GM19395 (cell line): ENCODE measurements at regions not wholly inside any gene's neighbourhood (a gene's known extent, or its start where the extent isn't known, plus 50 kb on each side); places are given as distances from the start of the nearest gene placed in this dataset.
"Not testable (repeated sequence)": the region's sequence is repeated elsewhere in the genome, so short reads cannot be mapped to it uniquely, and the experiment has no call there.

Source experiments
- ATAC-seq: cut with Tn5 transposase; IDR thresholded peaks from one replicate; pipeline ENCODE4 v1.9.1; 2021; ENCODE audit warnings: mild to moderate bottlenecking, moderate library complexity; ENCODE audit not compliant: unreplicated experiment

GRCh38 chr21:18549214-18549905 lies 145.8 kb upstream of the TMPRSS15 start:
- no peak for ATAC-seq

- ATAC-seq, result no peak
Measured at GRCh38 chr21:18550361-18550760, 146.8 kb upstream of the TMPRSS15 start.

GRCh38 chr21:18553786-18554185 lies 150.2 kb upstream of the TMPRSS15 start:
- ATAC-seq, result no peak

GRCh38 chr21:18567770-18568169 lies 164.2 kb upstream of the TMPRSS15 start:
- not testable (repeated sequence) for ATAC-seq

GRCh38 chr21:18588001-18588662 lies 184.5 kb upstream of the TMPRSS15 start:
- ATAC-seq, result no peak

- ATAC-seq, result no peak
Measured at GRCh38 chr21:18601146-18601545, 197.6 kb upstream of the TMPRSS15 start.

GRCh38 chr21:18602711-18603110 lies 199.1 kb upstream of the TMPRSS15 start:
- ATAC-seq, result no peak

- ATAC-seq, result no peak
Measured at GRCh38 chr21:18603261-18603660, 199.7 kb upstream of the TMPRSS15 start.

- no peak for ATAC-seq
Measured at GRCh38 chr21:18603980-18604379, 200.4 kb upstream of the TMPRSS15 start.

- ATAC-seq, result no peak
Measured at GRCh38 chr21:18608226-18608625, 204.6 kb upstream of the TMPRSS15 start.

GRCh38 chr21:18614303-18614702 lies 210.7 kb upstream of the TMPRSS15 start:
- no peak for ATAC-seq

- no peak for ATAC-seq
Measured at GRCh38 chr21:18617291-18617690, 213.7 kb upstream of the TMPRSS15 start.

- ATAC-seq, result no peak
Measured at GRCh38 chr21:18620436-18620835, 216.9 kb upstream of the TMPRSS15 start.

- no peak for ATAC-seq
Measured at GRCh38 chr21:18622383-18622782, 218.8 kb upstream of the TMPRSS15 start.

GRCh38 chr21:18630446-18630845 lies 226.9 kb upstream of the TMPRSS15 start:
- ATAC-seq, result no peak

GRCh38 chr21:18636897-18637296 lies 233.3 kb upstream of the TMPRSS15 start:
- no peak for ATAC-seq

GRCh38 chr21:18646116-18646515 lies 242.5 kb upstream of the TMPRSS15 start:
- ATAC-seq, result no peak

- no peak for ATAC-seq
Measured at GRCh38 chr21:18655931-18656330, 252.3 kb upstream of the TMPRSS15 start.

GRCh38 chr21:18661842-18662241 lies 258.3 kb upstream of the TMPRSS15 start:
- ATAC-seq, result no peak

- ATAC-seq, result no peak
Measured at GRCh38 chr21:18663663-18664062, 260.1 kb upstream of the TMPRSS15 start.

GRCh38 chr21:18666725-18667124 lies 263.1 kb upstream of the TMPRSS15 start:
- ATAC-seq, result no peak

GRCh38 chr21:18673789-18674188 lies 270.2 kb upstream of the TMPRSS15 start:
- no peak for ATAC-seq

GRCh38 chr21:18677632-18678031 lies 274.0 kb upstream of the TMPRSS15 start:
- ATAC-seq, result no peak
